ENCODE measurements at regions not wholly inside any gene's neighbourhood (a gene's known extent, or its start where the extent isn't known, plus 50 kb on each side); places are given as distances from the start of the nearest gene placed in this dataset.

- Histone ChIP-seq H3K4me3 (no peak overlapping the region), H3K9me3 (ENCODE audit: control insufficient read depth in 4 of 4, insufficient read depth in 3 of 4, low read length in 3 of 4) (no peaks in the 10 kb centered on the region), H3K36me3 (ENCODE audit: control insufficient read depth in 4 of 4, insufficient read depth in 4 of 4, low read length in 4 of 4) (no peaks in the 10 kb centered on the region), H3K9ac (ENCODE audit: insufficient read depth in 1 of 2, low read length in 2 of 2) (no peak overlapping the region), H3K27ac (ENCODE audit: low read depth in 1 of 2, low read length in 1 of 2) (no peak overlapping the region), H3K27me3 (ENCODE audit: control insufficient read depth in 3 of 3, insufficient read depth in 3 of 3, low read length in 2 of 3) (no peaks in the 10 kb centered on the region), H3K4me1 (ENCODE audit: control insufficient read depth in 5 of 5, insufficient read depth in 5 of 5, low read length in 5 of 5) (no peaks in the 10 kb centered on the region)
- ATAC-seq (ENCODE audit: insufficient read depth, low FRiP score): no peak
- 73 to 81% methylated on average over 5 of the region's 5 CpGs for whole genome bisulfite sequencing, 2 donors
- no peak for DNase-seq
- no peak for TF ChIP-seq CTCF (IDR thresholded peaks at IDR 0.05; ENCODE audit: control extremely low read depth, extremely low read depth)
Measured at GRCh38 chr1:193905288-193906085, 719.1 kb upstream of the B3GALT2 start.

GRCh38 chr1:193891788-193892187 lies 705.4 kb upstream of the B3GALT2 start:
- DNase-seq (no peak), ATAC-seq (ENCODE audit: insufficient read depth, low FRiP score) (no peak)
- TF ChIP-seq CTCF (IDR thresholded peaks at IDR 0.05; ENCODE audit: control extremely low read depth, extremely low read depth): no peak
- Histone ChIP-seq H3K36me3 (ENCODE audit: control insufficient read depth in 4 of 4, insufficient read depth in 4 of 4, low read length in 4 of 4) (no peaks in the 10 kb centered on the region), H3K4me3 (no peak overlapping the region), H3K9me3 (ENCODE audit: control insufficient read depth in 4 of 4, insufficient read depth in 3 of 4, low read length in 3 of 4) (no peaks in the 10 kb centered on the region), H3K9ac (ENCODE audit: insufficient read depth in 1 of 2, low read length in 2 of 2) (no peak overlapping the region), H3K27me3 (ENCODE audit: control insufficient read depth in 3 of 3, insufficient read depth in 3 of 3, low read length in 2 of 3) (no peaks in the 10 kb centered on the region), H3K27ac (ENCODE audit: low read depth in 1 of 2, low read length in 1 of 2) (no peak overlapping the region), H3K4me1 (ENCODE audit: control insufficient read depth in 5 of 5, insufficient read depth in 5 of 5, low read length in 5 of 5) (no peaks in the 10 kb centered on the region)
- 65 to 85% methylated on average over 2 of the region's 2 CpGs for WGBS, 2 donors

GRCh38 chr1:193890935-193891334 lies 704.5 kb upstream of the B3GALT2 start:
- WGBS, 2 donors: 81 to 91% methylated on average over 1 of the region's 1 CpG
- ATAC-seq (ENCODE audit: insufficient read depth, low FRiP score): no peak
- no peak overlapping the region for H3K9ac ChIP-seq (ENCODE audit: insufficient read depth in 1 of 2, low read length in 2 of 2)

More at GRCh38 chr1:193890935-193891334, 704.5 kb upstream of the B3GALT2 start:
- no peak overlapping the region for H3K4me3 ChIP-seq
- H3K27me3 ChIP-seq (ENCODE audit: control insufficient read depth in 3 of 3, insufficient read depth in 3 of 3, low read length in 2 of 3): no peaks in the 10 kb centered on the region
- peaks cover 0 to 4% (median 0%) of the 10 kb centered on the region in 5 donors for H3K4me1 ChIP-seq (ENCODE audit: control insufficient read depth in 5 of 5, insufficient read depth in 5 of 5, low read length in 5 of 5)
- H3K27ac ChIP-seq (ENCODE audit: low read depth in 1 of 2, low read length in 1 of 2): no peak overlapping the region
- TF ChIP-seq CTCF (IDR thresholded peaks at IDR 0.05; ENCODE audit: control extremely low read depth, extremely low read depth): no peak
- no peaks in the 10 kb centered on the region for H3K36me3 ChIP-seq (ENCODE audit: control insufficient read depth in 4 of 4, insufficient read depth in 4 of 4, low read length in 4 of 4)
- no peaks in the 10 kb centered on the region for H3K9me3 ChIP-seq (ENCODE audit: control insufficient read depth in 4 of 4, insufficient read depth in 3 of 4, low read length in 3 of 4)
- DNase-seq: no peak

Measured in lung (tissue), 11 donors.